ENCODE measurements at regions not wholly inside any gene's neighbourhood (a gene's known extent, or its start where the extent isn't known, plus 50 kb on each side); places are given as distances from the start of the nearest gene placed in this dataset.
"Not testable (repeated sequence)": the region's sequence is repeated elsewhere in the genome, so short reads cannot be mapped to it uniquely, and the experiment has no call there.

- no peak for DNase-seq
Observed at GRCh38 chr4:53959343-53960120, 104.9 kb downstream of the CHIC2 start.

- no peak for DNase-seq
Observed at GRCh38 chr4:53956454-53956853, 108.0 kb downstream of the CHIC2 start.

GRCh38 chr4:53956053-53956452 lies 108.4 kb downstream of the CHIC2 start:
- no peak for DNase-seq

- DNase-seq, result no peak
Observed at GRCh38 chr4:53951414-53951813, 113.0 kb downstream of the CHIC2 start.

GRCh38 chr4:53943345-53944085 lies 120.9 kb downstream of the CHIC2 start:
- no peak for DNase-seq

GRCh38 chr4:53942712-53943111 lies 121.7 kb downstream of the CHIC2 start:
- DNase-seq, result no peak

GRCh38 chr4:53941331-53941730 lies 123.1 kb downstream of the CHIC2 start:
- DNase-seq, result no peak

GRCh38 chr4:53939892-53940291 lies 124.5 kb downstream of the CHIC2 start:
- not testable (repeated sequence) for DNase-seq

GRCh38 chr4:53937918-53938317 lies 126.5 kb downstream of the CHIC2 start:
- DNase-seq, result no peak

GRCh38 chr4:53937327-53937726 lies 127.1 kb downstream of the CHIC2 start:
- no peak for DNase-seq

- no peak for DNase-seq
Observed at GRCh38 chr4:53935780-53936179, 128.6 kb downstream of the CHIC2 start.

- no peak for DNase-seq
Observed at GRCh38 chr4:53932796-53933610, 131.4 kb downstream of the CHIC2 start.

- no peak for DNase-seq
Observed at GRCh38 chr4:53931461-53931961, 132.9 kb downstream of the CHIC2 start.

GRCh38 chr4:53929955-53930798 lies 134.2 kb downstream of the CHIC2 start:
- peak; percentile 48 for DNase-seq

GRCh38 chr4:53929311-53929710 lies 135.1 kb downstream of the CHIC2 start:
- DNase-seq, result no peak

GRCh38 chr4:53928825-53929224 lies 135.6 kb downstream of the CHIC2 start:
- DNase-seq, result no peak

GRCh38 chr4:53925050-53925605 lies 139.3 kb downstream of the CHIC2 start:
- DNase-seq, result no peak

GRCh38 chr4:53924333-53925049 lies 139.9 kb downstream of the CHIC2 start:
- no peak for DNase-seq

GRCh38 chr4:53923921-53924320 lies 140.5 kb downstream of the CHIC2 start:
- DNase-seq, result no peak

GRCh38 chr4:53921856-53922255 lies 142.5 kb downstream of the CHIC2 start:
- DNase-seq, result no peak

- no peak for DNase-seq
Observed at GRCh38 chr4:53920883-53921282, 143.5 kb downstream of the CHIC2 start.
